ENCODE measurements at regions not wholly inside any gene's neighbourhood (a gene's known extent, or its start where the extent isn't known, plus 50 kb on each side); places are given as distances from the start of the nearest gene placed in this dataset.
A peak's percentile ranks its signal among the peaks of the same experiment; 100 is the strongest.

DNA sequence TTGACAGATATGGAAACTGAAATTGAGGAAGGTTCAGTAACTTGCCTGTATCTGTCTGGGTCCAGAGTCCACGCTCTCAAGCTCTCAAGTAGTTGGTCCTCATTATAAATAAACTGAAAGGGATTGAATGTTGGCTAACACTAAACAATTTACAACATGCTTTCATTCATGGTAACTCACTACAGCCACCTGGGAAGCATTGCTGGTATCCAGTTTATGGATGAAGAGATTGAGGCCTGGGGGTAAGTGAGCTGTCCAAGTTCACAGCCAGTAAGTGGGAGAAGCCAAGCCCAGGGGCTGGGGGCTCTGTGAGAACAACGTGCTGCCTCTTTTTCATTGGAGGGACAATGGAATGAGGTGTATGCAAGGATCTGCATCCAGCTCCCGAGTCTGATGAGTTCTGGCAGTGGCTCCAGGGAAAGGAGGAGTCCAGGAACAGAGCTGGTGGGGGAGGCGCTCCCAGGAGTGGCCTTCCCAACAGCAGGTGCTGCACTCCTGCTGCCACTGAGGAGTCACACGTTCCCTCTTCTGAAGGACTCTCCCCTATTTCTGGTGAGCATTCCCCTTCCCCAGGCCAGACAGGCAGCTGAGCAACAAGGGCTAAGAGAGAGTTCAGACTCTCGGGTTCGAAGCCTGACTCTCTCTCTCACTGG, 175.8 kb downstream of the CSNK2A3 start:
- H3K36me3 ChIP-seq = no peaks in the 10 kb centered on the region
- no peak for DNase-seq
- H3K4me1 ChIP-seq = peaks cover 0 to 8% (median 0%) of the 10 kb centered on the region in 12 donors
- H3K4me3 ChIP-seq = no peak overlapping the region
- TF ChIP-seq, protein P1, sequence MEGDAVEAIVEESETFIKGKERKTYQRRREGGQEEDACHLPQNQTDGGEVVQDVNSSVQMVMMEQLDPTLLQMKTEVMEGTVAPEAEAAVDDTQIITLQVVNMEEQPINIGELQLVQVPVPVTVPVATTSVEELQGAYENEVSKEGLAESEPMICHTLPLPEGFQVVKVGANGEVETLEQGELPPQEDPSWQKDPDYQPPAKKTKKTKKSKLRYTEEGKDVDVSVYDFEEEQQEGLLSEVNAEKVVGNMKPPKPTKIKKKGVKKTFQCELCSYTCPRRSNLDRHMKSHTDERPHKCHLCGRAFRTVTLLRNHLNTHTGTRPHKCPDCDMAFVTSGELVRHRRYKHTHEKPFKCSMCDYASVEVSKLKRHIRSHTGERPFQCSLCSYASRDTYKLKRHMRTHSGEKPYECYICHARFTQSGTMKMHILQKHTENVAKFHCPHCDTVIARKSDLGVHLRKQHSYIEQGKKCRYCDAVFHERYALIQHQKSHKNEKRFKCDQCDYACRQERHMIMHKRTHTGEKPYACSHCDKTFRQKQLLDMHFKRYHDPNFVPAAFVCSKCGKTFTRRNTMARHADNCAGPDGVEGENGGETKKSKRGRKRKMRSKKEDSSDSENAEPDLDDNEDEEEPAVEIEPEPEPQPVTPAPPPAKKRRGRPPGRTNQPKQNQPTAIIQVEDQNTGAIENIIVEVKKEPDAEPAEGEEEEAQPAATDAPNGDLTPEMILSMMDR (IDR thresholded peaks at IDR 0.05) = no peak
- TF ChIP-seq POLR2A (IDR thresholded peaks at IDR 0.05) = no peak
- 70 to 85% (median 75%) methylated on average over 7 of the region's 7 CpGs for whole genome bisulfite sequencing, 4 donors
- no peak overlapping the region for H3K27ac ChIP-seq
- intact Hi-C loops (cut with DNase I) = no loop called here
- no peak for ATAC-seq
- H3K9me3 ChIP-seq = no peaks in the 10 kb centered on the region
- H3K27me3 ChIP-seq = no peaks in the 10 kb centered on the region

DNA sequence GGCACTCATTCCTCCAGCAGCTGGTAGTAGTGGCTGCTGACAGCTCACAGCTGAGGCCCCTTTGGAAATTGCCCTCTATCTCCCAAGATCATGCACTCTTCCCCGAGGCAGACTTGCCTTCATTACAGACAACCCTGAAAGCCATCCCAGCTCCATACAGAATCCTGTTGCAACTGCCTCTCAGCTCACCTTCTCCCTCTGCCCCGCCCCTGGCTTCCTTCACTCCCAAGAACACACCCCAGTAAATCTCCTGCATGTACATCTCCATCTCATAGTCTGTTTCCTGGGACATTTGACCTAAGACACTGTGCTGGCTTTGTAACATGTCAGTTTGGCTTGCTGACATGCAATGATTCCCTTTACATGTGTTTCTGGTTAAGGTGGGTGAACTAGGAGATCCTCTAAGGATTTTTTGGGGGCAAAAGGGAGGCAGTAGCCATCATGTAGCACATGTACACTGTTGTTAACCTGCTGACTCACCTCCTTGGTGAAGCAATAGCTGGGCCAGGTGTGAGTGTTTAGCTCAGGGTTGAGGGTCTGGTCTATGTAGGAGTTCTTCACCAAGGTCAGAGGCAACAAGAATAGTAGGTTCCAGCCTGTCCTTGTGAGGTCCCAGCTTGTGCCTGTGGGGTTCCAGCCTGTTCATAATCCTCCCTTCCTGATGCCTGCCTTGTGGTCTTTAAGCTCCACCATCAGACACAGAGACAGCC, 179.6 kb downstream of the CSNK2A3 start:
- peaks cover 0 to 16% (median 10%) of the 10 kb centered on the region in 12 donors for H3K4me1 ChIP-seq
- no peak overlapping the region for H3K27ac ChIP-seq
- DNase-seq (no peak), ATAC-seq (no peak)
- H3K9me3 ChIP-seq = no peaks in the 10 kb centered on the region
- H3K27me3 ChIP-seq = no peaks in the 10 kb centered on the region
- H3K36me3 ChIP-seq = no peaks in the 10 kb centered on the region
- 70 to 79% (median 71%) methylated on average over 2 of the region's 2 CpGs for WGBS, 4 donors
- no peak for TF ChIP-seq POLR2A (IDR thresholded peaks at IDR 0.05)
- TF ChIP-seq, protein P1 (IDR thresholded peaks at IDR 0.05) = no peak
- no peak overlapping the region for H3K4me3 ChIP-seq
- intact Hi-C loops (cut with DNase I) = no loop called here

DNA sequence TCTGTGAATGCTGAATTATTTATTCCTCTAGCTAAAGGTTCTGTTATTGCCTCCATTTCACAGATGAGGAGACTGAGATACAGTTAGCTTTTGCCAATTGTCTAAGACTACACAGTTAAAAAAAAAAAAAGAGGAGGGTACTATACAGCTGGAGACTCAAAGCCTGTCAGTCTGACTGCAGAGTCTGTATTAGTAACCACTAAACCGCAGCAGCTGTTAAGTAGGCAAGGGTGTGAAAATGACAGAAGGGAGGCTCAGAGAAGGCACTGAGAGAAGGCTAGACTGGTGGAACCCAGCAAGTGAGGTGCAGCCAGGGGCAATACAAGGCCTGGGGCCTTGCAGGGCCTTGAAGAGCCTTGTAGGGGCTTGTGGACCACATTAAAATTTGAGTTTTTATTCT, 181.2 kb downstream of the CSNK2A3 start:
- Histone ChIP-seq H3K27me3 (no peaks in the 10 kb centered on the region), H3K9me3 (no peaks in the 10 kb centered on the region), H3K36me3 (no peaks in the 10 kb centered on the region), H3K4me3 (no peak overlapping the region), H3K27ac (peak overlapping the region in 3 of 12 donors; percentile 34 to 80 (median 40)), H3K4me1 (peaks cover 0 to 16% (median 10%) of the 10 kb centered on the region in 12 donors)
- WGBS, 4 donors = 70 to 97% (median 82%) methylated on average over 1 of the region's 1 CpG
- peak in 1 of 4 donors; percentile 16 for ATAC-seq
- intact Hi-C loops (cut with DNase I) = no loop called here
- TF ChIP-seq, protein P1 (IDR thresholded peaks at IDR 0.05) = no peak
- TF ChIP-seq POLR2A (IDR thresholded peaks at IDR 0.05) = no peak
- no peak for DNase-seq

GRCh38 chr11:11171285-11171684, 181.8 kb downstream of the CSNK2A3 start:
- WGBS, 4 donors = 30 to 58% (median 52%) methylated on average over 3 of the region's 3 CpGs
- H3K27me3 ChIP-seq = no peaks in the 10 kb centered on the region
- H3K4me1 ChIP-seq = peaks cover 0 to 16% (median 10%) of the 10 kb centered on the region in 12 donors
- H3K27ac ChIP-seq = peak overlapping the region in 4 of 12 donors; percentile 34 to 80 (median 43)
- H3K9me3 ChIP-seq = no peaks in the 10 kb centered on the region
- TF ChIP-seq, protein P1 (IDR thresholded peaks at IDR 0.05) = peak in 1 of 12 donors; percentile 14
- no peak for TF ChIP-seq POLR2A (IDR thresholded peaks at IDR 0.05)
- ATAC-seq = peak; percentile 83 to 89 (median 88)
- H3K4me3 ChIP-seq = no peak overlapping the region
- no peak for DNase-seq
- no peaks in the 10 kb centered on the region for H3K36me3 ChIP-seq
- intact Hi-C loops (cut with DNase I) = no loop called here
